Psoas muscle (tissue), 7 donors: ENCODE measurements at regions not wholly inside any gene's neighbourhood (a gene's known extent, or its start where the extent isn't known, plus 50 kb on each side); places are given as distances from the start of the nearest gene placed in this dataset.

Experiments
- ATAC-seq, 4 donors: fragments of 200-7000 bp; cut with Tn5 transposase; one replicate each; pipeline ENCODE4 v1.9.1; 2020; ENCODE audit warnings: moderate library complexity in 3 of 4, mild to moderate bottlenecking in 2 of 4
- DNase-seq, 2 donors: peaks; one replicate each; pipeline ENCODE4 v3.0.0-alpha.2; 2020
- H3K27ac ChIP-seq: fragments of 200-600 bp; one replicate; pipeline ENCODE4 v1.8.0; 2022
- H3K27me3 ChIP-seq, 3 donors: fragments of 200-600 bp in 1 of 3; one replicate each; pipeline versions ENCODE4 v1.6.1 to v1.8.0; 2013 to 2022; ENCODE audit warnings: low read length in 2 of 3, mild to moderate bottlenecking in 2 of 3, moderate library complexity in 1 of 3; ENCODE audit not compliant: insufficient read depth in 3 of 3
- H3K36me3 ChIP-seq, 2 donors: fragments of 200-600 bp in 1 of 2; one replicate each; pipeline versions ENCODE4 v1.6.1 to v1.8.0; 2013 to 2022; ENCODE audit warnings: low read depth in 1 of 2, mild to moderate bottlenecking in 1 of 2, moderate library complexity in 1 of 2; ENCODE audit not compliant: insufficient read depth in 1 of 2
- H3K4me1 ChIP-seq: fragments of 200-600 bp; one replicate; pipeline ENCODE4 v1.8.0; 2022
- H3K4me3 ChIP-seq: fragments of 200-600 bp; one replicate; pipeline ENCODE4 v1.8.0; 2022; ENCODE audit warnings: mild to moderate bottlenecking
- H3K9me3 ChIP-seq: fragments of 200-600 bp; one replicate; pipeline ENCODE4 v1.8.0; 2022
- WGBS, 3 donors: extraction: QIAGEN DNeasy Blood & Tissue Kit; methylation state at CpG; one replicate each; pipeline versions ENCODE4 v1.1.6 to v1.1.7; 2013; 5-methylcytosine and 5-hydroxymethylcytosine counted together
- intact Hi-C, 2 donors: fragments of 100-400 bp; cut with DNase I; formaldehyde crosslinking; loops; one replicate each; pipeline versions ENCODE4 v1.11.0 to v1.14.2; 2022
- TF ChIP-seq, protein P1 (sequence below): fragments of 200-600 bp; IDR thresholded peaks from one replicate; pipeline ENCODE4 v1.8.0; 2022; ENCODE audit warnings: antibody characterized with exemption
- donor health status: healthy with polysubstance abuse.
- donor health status: DM: no; HTN: no; CAD: no; lungs with moderate emphysema.
- donor health status: Bipolar disorder and iron deficiency.
- donor health status: healthy.
- donor health status: DM: yes; HTN: yes; CAD: no.
- donor health status: DM: no; HTN: no; CAD: no.
- donor health status: DM: yes; HTN: yes; CAD: no.

GRCh38 chr18:77573571-77573970 lies 323.9 kb downstream of the GALR1 start:
- Histone ChIP-seq H3K27ac (no peak overlapping the region), H3K4me1 (no peaks in the 10 kb centered on the region), H3K36me3 (no peaks in the 10 kb centered on the region), H3K27me3 (no peaks in the 10 kb centered on the region), H3K4me3 (no peak overlapping the region), H3K9me3 (no peaks in the 10 kb centered on the region)
- ATAC-seq, result no peak
- no peak for DNase-seq
- WGBS, 3 donors, result 30 to 44% (median 32%) methylated on average over 3 of the region's 3 CpGs
- intact Hi-C loops, result no loop called here
- TF ChIP-seq, protein P1, sequence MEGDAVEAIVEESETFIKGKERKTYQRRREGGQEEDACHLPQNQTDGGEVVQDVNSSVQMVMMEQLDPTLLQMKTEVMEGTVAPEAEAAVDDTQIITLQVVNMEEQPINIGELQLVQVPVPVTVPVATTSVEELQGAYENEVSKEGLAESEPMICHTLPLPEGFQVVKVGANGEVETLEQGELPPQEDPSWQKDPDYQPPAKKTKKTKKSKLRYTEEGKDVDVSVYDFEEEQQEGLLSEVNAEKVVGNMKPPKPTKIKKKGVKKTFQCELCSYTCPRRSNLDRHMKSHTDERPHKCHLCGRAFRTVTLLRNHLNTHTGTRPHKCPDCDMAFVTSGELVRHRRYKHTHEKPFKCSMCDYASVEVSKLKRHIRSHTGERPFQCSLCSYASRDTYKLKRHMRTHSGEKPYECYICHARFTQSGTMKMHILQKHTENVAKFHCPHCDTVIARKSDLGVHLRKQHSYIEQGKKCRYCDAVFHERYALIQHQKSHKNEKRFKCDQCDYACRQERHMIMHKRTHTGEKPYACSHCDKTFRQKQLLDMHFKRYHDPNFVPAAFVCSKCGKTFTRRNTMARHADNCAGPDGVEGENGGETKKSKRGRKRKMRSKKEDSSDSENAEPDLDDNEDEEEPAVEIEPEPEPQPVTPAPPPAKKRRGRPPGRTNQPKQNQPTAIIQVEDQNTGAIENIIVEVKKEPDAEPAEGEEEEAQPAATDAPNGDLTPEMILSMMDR, result no peak

GRCh38 chr18:77590943-77591515 lies 341.4 kb downstream of the GALR1 start:
- intact Hi-C loops, result no loop called here
- Histone ChIP-seq H3K36me3 (no peaks in the 10 kb centered on the region), H3K27ac (no peak overlapping the region), H3K9me3 (no peaks in the 10 kb centered on the region), H3K4me3 (no peak overlapping the region), H3K27me3 (no peaks in the 10 kb centered on the region), H3K4me1 (no peaks in the 10 kb centered on the region)
- TF ChIP-seq, protein P1, result no peak
- WGBS, 3 donors, result 75 to 82% (median 79%) methylated on average over 7 of the region's 7 CpGs
- no peak for ATAC-seq
- DNase-seq, result no peak

GRCh38 chr18:77597726-77598125 lies 348.1 kb downstream of the GALR1 start:
- Histone ChIP-seq H3K4me1 (no peaks in the 10 kb centered on the region), H3K4me3 (no peak overlapping the region), H3K27ac (no peak overlapping the region), H3K9me3 (no peaks in the 10 kb centered on the region), H3K36me3 (no peaks in the 10 kb centered on the region), H3K27me3 (peaks cover 0 to 4% (median 2%) of the 10 kb centered on the region in 3 donors)
- 29 to 45% (median 36%) methylated on average over 7 of the region's 7 CpGs for WGBS, 3 donors
- DNase-seq (no peak), ATAC-seq (peak in 1 of 4 donors; percentile 25)
- intact Hi-C loops, result no loop called here
- TF ChIP-seq, protein P1, result no peak

DNA sequence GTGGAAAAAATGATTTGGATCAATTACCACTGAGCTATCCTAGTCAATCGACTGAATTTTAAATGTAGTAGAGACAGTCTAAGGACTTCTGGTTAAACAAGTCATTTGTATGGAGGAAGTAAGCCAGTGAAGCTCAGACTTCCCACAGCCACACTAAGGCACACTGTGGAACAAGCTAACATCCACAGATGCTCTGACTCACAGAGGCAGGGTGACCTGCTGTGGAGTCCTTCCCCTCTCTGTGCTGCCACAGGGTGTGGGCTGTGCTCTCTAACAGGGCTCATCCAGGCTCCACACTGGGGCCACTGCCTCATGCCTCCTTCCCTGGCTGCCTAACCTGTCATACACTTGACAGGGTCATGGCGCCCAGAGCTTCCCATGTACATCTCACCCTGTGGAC lies 351.0 kb downstream of the GALR1 start:
- WGBS, 3 donors, result 93 to 97% (median 95%) methylated on average over 2 of the region's 2 CpGs
- TF ChIP-seq, protein P1, result no peak
- Histone ChIP-seq H3K4me3 (no peak overlapping the region), H3K36me3 (no peaks in the 10 kb centered on the region), H3K27me3 (peaks cover 0 to 4% (median 2%) of the 10 kb centered on the region in 3 donors), H3K9me3 (no peaks in the 10 kb centered on the region), H3K4me1 (no peaks in the 10 kb centered on the region), H3K27ac (no peak overlapping the region)
- intact Hi-C loops, result no loop called here
- DNase-seq, result no peak
- ATAC-seq, result no peak

DNA sequence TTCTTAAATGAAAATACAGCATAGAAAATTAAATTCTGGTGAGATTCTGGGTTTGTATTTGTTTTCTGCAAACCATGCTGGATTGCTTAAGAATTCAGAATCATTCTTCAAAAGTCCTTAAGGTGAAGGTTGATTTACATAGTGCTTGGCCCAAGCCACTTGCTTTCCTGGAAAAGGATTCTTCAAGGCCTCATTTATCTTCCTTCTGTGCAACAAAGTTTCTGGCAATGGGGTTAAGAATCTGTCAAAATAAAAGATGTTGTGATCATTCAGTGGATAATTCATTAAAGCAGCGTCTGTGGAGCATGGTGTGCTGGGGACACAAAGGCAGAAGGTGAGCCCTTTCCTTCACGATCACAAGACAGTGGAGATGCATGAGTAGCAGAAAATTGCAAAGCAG lies 351.9 kb downstream of the GALR1 start:
- Histone ChIP-seq H3K27ac (no peak overlapping the region), H3K4me1 (no peaks in the 10 kb centered on the region), H3K36me3 (no peaks in the 10 kb centered on the region), H3K9me3 (no peaks in the 10 kb centered on the region), H3K4me3 (no peak overlapping the region), H3K27me3 (peaks cover 0 to 4% (median 2%) of the 10 kb centered on the region in 3 donors)
- WGBS, 3 donors, result 76 to 83% (median 78%) methylated on average over 2 of the region's 2 CpGs
- DNase-seq (no peak), ATAC-seq (no peak)
- intact Hi-C loops, result no loop called here
- TF ChIP-seq, protein P1, result no peak
